ENCODE measurements at regions not wholly inside any gene's neighbourhood (a gene's known extent, or its start where the extent isn't known, plus 50 kb on each side); places are given as distances from the start of the nearest gene placed in this dataset.

- DNase-seq (ENCODE audit: low read depth in 2 of 2), result no peak
- H3K4me3 ChIP-seq (replicated peaks in 1 of 2; ENCODE audit: low read depth in 2 of 2, low read length in 2 of 2), result no peak overlapping the region
- TF ChIP-seq, protein P1, sequence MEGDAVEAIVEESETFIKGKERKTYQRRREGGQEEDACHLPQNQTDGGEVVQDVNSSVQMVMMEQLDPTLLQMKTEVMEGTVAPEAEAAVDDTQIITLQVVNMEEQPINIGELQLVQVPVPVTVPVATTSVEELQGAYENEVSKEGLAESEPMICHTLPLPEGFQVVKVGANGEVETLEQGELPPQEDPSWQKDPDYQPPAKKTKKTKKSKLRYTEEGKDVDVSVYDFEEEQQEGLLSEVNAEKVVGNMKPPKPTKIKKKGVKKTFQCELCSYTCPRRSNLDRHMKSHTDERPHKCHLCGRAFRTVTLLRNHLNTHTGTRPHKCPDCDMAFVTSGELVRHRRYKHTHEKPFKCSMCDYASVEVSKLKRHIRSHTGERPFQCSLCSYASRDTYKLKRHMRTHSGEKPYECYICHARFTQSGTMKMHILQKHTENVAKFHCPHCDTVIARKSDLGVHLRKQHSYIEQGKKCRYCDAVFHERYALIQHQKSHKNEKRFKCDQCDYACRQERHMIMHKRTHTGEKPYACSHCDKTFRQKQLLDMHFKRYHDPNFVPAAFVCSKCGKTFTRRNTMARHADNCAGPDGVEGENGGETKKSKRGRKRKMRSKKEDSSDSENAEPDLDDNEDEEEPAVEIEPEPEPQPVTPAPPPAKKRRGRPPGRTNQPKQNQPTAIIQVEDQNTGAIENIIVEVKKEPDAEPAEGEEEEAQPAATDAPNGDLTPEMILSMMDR (IDR thresholded peaks at IDR 0.05; ENCODE audit: low read depth, low read length), result no peak
Measured at GRCh38 chr1:94620345-94621031, 78.9 kb upstream of the F3 start.

DNA sequence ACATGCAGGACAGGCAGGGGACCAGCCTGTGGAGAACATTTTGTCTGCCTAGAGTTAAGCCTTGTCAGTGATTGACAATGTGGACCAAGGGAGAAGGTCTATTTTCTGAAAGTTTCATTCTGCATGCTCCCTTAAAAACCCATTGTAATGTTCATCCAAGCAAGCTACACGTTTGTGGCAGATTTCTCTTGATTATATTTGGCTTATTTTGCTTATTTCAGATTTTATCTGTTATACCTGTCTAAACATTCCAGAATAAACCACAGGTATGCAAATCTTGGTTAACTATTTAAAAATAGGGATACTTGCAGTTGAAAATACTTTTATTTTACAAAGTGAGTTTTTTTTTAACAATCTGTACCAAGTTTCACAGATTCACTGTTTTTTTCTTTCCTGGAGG lies 78.2 kb upstream of the F3 start:
- DNase-seq (ENCODE audit: low read depth in 2 of 2), result no peak
- TF ChIP-seq, protein P1 (IDR thresholded peaks at IDR 0.05; ENCODE audit: low read depth, low read length), result no peak
- no peak overlapping the region for H3K4me3 ChIP-seq (replicated peaks in 1 of 2; ENCODE audit: low read depth in 2 of 2, low read length in 2 of 2)

DNA sequence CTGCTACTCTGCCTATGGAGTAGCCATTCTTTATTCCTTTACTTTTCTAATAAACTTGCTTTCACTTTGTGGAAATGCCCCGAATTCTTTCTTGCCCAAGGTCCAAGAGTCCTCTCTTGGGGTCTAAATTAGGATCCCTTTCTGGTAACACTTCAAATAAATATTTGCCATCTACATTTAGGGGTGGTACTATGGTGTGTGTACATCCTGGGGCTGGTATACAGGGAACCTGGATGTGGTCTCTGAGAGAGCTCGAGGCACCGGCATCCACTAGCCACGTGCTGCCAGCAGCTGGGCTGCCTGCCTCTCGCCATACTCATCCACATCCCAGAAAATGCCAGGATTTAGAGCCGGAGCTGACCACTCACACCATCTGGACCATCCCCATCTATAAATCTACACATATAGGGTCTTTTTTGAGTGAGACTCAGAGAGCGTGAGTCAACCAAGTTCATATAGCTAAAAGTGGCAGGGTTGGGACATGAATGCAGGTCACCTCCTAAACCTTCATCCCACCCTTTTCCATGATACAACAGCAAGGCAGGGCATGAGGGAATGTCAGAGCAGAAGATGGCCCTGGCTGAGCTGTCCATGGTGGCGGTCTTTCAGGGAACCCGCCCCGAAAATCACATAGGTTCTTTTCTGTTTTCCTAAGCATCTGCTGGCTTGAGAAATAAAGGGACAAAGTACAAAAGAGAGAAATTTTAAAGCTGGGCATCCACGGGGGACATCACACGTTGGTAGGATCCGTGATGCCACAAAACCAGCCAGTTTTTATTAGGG lies 76.6 kb upstream of the F3 start:
- TF ChIP-seq, protein P1 (IDR thresholded peaks at IDR 0.05; ENCODE audit: low read depth, low read length), result no peak
- no peak for DNase-seq (ENCODE audit: low read depth in 2 of 2)
- H3K4me3 ChIP-seq (replicated peaks in 1 of 2; ENCODE audit: low read depth in 2 of 2, low read length in 2 of 2), result no peak overlapping the region

DNA sequence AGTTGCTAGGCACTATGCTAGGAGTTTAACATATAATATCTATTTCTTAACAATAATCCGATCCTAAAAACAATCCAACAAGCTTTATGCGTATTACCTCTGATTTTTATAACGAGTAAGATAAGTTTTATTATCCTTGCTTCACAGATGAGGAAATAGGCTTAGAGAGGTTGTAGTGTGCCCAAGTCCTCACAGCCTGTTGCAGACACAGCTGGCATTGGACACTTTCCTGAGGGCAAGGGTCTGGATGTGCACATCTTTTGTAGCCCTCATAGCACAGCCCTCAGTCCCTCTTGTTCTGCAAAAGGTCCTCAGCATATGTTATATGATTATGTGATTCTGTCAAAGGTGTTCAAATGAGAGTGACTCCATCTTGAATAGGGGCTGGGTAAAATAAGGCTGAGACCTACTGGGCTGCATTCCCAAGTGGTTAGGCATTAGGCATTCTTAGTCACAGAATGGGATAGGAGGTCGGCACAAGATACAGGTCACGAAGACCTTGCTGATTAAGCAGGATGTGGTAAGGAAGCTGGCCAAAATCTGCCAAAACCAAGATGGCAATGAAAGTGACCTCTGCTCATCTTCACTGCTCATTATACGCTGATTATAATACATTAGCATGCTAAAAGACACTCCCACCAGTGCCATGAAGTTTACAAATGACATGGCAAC lies 75.7 kb upstream of the F3 start:
- TF ChIP-seq, protein P1 (IDR thresholded peaks at IDR 0.05; ENCODE audit: low read depth, low read length), result no peak
- peak in 1 of 2 donors; percentile 65 for DNase-seq (ENCODE audit: low read depth in 2 of 2)
- H3K4me3 ChIP-seq (replicated peaks in 1 of 2; ENCODE audit: low read depth in 2 of 2, low read length in 2 of 2), result no peak overlapping the region

GRCh38 chr1:94616506-94616905 lies 74.9 kb upstream of the F3 start:
- H3K4me3 ChIP-seq (replicated peaks in 1 of 2; ENCODE audit: low read depth in 2 of 2, low read length in 2 of 2), result no peak overlapping the region
- DNase-seq (ENCODE audit: low read depth in 2 of 2), result no peak
- TF ChIP-seq, protein P1 (IDR thresholded peaks at IDR 0.05; ENCODE audit: low read depth, low read length), result no peak

- no peak overlapping the region for H3K4me3 ChIP-seq (replicated peaks in 1 of 2; ENCODE audit: low read depth in 2 of 2, low read length in 2 of 2)
- TF ChIP-seq, protein P1 (IDR thresholded peaks at IDR 0.05; ENCODE audit: low read depth, low read length), result no peak
- no peak for DNase-seq (ENCODE audit: low read depth in 2 of 2)
Measured at GRCh38 chr1:94614996-94615395, 73.4 kb upstream of the F3 start.
